ENCODE measurements at regions not wholly inside any gene's neighbourhood (a gene's known extent, or its start where the extent isn't known, plus 50 kb on each side); places are given as distances from the start of the nearest gene placed in this dataset.

GRCh38 chr21:35144978-35145377, 95.9 kb upstream of the RUNX1 start:
- no peak for DNase-seq (ENCODE audit: low read depth, low spot score)

DNA sequence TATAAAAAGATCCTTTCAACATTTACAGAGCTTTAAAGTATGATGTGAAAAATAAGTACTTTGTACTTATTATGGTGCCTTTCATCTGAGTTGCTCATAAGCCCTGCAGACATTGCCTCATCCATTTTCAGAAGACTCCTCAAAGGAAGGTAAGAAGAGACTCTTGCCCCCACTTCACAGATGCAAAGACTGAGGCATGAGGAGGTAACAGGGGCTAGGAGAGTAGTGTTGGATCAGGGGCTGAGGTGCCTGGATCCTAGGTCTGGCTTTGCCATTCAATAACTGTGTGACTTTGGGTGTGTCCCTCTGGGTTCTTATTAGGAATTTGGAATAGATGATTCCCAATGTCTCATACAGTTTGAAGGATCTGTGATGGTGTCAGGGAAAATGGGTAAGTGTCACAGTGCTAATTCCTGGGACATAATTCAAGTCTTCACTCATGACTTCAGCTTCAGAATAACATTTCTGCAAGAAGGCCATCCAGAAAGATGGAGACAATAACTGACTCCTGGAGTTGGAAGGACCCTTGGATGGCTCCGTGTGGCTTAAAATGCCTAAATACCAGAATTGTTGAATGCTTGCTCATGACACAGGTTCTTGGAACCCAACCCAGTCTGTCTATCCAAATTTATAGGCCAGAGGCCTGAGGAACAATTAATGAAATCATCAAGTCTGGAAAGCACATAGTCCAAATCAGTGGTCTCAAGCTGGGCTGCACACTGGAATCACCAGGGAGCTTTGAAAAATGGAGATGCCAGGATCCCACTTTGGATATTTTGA, 93.1 kb upstream of the RUNX1 start:
- no peak for DNase-seq (ENCODE audit: low read depth, low spot score)

GRCh38 chr21:35139382-35139715, 90.2 kb upstream of the RUNX1 start:
- DNase-seq (ENCODE audit: low read depth, low spot score): no peak

DNA sequence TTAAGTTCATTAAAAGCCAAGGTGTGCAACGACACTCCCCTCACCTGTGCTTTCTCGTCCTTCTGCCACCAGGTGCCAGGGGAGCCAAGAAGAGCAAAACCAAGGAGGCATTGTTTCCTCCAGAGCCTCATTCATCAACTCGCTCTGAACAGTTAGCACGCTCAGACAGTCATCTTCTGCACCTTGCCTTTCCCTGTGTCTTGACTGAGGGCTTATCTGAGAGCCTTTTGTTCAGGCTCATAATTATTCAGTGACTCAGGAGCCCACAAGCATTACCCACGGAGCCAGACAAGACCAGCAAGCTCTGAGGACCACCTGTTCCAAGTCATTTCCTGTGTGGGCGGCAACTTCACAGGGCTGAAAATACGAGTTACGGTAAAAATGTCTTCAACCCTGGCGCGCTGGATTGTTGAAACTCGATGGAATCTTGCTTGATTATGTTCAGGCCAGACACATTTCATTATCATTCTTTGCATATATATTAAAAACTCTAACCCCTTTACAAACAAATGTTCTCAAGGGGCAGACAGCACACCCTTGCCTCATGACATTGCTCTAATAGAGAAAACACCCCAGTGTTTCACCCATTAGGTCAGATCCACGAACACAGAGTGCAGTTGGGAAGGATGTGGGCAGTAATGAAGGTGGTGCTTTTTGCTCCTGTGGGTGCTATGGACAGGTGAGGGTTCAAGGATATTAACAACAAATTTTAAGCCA, 89.7 kb upstream of the RUNX1 start:
- peak; percentile 68 for DNase-seq (ENCODE audit: low read depth, low spot score)

DNA sequence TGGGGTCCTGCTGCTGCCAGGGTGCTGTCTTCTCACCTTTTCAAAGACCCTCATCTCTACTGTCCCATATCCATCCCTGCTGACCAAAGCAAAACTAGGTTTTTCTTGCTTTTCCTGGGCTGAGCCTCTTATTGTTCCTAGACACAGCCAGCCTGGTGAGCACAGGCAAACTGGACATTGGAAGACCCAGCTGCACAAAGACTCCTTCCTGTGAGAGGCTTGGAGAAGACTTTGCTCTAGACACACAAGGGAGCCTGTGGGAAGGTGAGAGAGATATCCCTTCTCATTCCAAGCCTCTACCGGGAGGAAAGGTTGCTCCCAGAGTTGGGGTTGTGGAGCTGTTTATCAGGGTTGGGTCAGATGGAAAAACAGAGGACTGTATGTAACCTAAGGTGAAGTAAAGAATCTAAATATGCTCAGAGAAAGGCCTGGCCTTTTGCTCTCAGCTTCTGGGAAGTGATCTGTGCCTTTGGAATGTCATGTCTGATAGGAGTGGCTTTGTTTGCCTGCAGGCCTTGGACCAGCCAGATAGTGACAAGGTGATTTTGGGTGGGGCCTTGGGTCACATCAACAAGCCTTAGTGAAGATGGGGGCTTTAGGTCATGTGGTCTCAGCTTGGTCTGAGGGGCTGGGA, 87.6 kb upstream of the RUNX1 start:
- no peak for DNase-seq (ENCODE audit: low read depth, low spot score)

GRCh38 chr21:35136106-35136505, 87.0 kb upstream of the RUNX1 start:
- DNase-seq (ENCODE audit: low read depth, low spot score): no peak

- no peak for DNase-seq (ENCODE audit: low read depth, low spot score)
Observed at GRCh38 chr21:35135481-35135880, 86.4 kb upstream of the RUNX1 start.

DNA sequence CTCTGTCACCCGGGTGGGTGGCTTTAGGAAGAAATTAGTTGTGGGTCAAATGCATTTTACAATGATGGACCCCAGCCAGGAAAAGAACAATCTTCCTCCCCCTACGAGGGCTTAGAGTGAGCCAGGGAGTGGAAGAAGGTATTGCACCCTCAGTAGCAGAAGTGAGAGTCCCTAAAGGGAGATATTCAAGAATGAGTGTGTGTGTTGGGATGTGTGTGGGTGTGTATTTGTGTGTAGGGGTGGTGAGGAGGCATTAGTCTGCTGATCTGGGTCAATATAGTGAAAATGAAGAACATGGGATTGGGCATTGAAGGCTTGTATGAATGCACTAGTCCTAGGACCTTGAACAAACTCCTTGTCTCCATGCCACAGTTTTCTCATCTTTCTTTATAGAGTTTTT, 85.2 kb upstream of the RUNX1 start:
- DNase-seq (ENCODE audit: low read depth, low spot score): no peak

DNA sequence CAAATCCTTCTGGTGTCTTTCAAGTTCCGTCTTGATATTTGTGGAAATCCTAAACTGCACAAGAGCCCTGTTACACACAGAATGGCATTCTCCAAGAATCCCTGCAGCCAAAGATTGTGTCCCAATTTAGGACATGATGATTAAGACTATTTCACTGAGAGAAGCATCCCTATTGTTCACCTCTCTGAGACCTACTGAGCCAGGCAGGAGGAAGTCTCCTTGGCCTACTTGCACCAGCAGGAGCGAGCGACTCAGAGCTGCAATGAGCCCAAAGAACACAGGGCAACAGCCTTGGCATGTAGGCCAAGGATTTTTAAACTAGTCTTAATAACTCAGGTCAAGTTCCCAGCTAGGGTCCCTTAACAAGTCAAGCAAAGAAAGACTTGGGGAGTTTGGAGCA, 79.4 kb upstream of the RUNX1 start:
- no peak for DNase-seq (ENCODE audit: low read depth, low spot score)

DNA sequence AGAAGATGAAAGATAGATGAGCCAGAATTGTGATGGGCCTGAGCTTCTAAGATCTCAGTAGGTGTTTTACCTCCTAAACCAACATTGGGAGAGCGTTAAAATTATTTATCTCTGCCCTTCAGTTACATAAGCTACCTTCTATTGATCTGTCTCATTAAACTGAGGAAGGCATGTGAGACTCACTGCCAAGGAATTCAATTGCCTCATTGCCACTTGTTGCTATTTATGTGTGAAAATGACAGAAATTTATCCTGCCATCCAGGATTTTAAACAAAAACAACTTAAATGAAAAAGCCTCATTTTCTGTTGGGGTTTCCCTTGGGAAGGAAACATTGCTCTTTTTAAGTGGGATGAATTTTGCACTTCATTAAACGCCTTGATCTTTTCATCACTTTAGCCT, 78.7 kb upstream of the RUNX1 start:
- DNase-seq (ENCODE audit: low read depth, low spot score): no peak

DNA sequence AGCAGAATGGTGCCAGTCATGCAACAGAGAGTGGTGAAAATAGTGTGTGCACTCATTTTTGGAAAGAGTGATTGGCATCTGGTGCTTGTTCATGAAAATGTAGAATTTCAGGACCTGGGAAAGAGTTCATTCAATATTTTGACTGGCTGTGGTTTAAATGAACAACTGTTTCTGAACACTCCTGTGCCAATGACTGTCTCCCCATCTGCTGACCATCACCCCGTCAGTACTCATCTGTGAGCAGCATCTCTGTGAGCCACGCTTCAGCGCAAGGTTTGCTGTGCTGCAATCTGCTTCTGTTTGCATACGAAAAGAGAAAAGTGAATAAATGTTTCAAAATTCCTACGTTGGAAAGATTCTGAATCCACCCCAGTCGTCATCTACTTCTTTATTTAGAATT, 77.9 kb upstream of the RUNX1 start:
- DNase-seq (ENCODE audit: low read depth, low spot score): no peak

- no peak for DNase-seq (ENCODE audit: low read depth, low spot score)
Observed at GRCh38 chr21:35120631-35121180, 71.6 kb upstream of the RUNX1 start.

GRCh38 chr21:35119501-35120047, 70.5 kb upstream of the RUNX1 start:
- no peak for DNase-seq (ENCODE audit: low read depth, low spot score)

DNA sequence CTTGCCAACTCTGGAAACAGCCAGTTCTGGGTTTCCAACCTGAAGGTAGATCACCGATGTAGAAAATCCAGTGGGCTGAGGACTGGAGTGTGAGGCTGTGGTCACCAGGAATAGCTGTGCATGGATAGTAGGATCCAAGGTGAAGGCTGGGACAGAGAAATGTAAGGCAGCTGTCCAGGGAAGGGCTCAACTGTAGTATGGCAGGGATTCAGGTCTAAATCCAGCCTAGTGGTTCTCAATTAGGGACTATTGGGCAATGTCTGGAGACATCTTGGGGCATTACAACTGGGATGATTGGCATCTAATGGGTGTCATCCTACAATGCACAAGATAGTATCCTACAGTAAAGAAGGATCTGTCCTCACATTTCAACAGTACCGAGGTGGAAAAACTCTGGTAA, 67.7 kb upstream of the RUNX1 start:
- DNase-seq (ENCODE audit: low read depth, low spot score): no peak

GRCh38 chr21:35113064-35113463, 64.0 kb upstream of the RUNX1 start:
- DNase-seq (ENCODE audit: low read depth, low spot score): no peak

- no peak for DNase-seq (ENCODE audit: low read depth, low spot score)
Observed at GRCh38 chr21:35111321-35111930, 62.3 kb upstream of the RUNX1 start.

- no peak for DNase-seq (ENCODE audit: low read depth, low spot score)
Observed at GRCh38 chr21:35108887-35109286, 59.8 kb upstream of the RUNX1 start.

- DNase-seq (ENCODE audit: low read depth, low spot score): no peak
Observed at GRCh38 chr21:35107520-35107919, 58.4 kb upstream of the RUNX1 start.

DNA sequence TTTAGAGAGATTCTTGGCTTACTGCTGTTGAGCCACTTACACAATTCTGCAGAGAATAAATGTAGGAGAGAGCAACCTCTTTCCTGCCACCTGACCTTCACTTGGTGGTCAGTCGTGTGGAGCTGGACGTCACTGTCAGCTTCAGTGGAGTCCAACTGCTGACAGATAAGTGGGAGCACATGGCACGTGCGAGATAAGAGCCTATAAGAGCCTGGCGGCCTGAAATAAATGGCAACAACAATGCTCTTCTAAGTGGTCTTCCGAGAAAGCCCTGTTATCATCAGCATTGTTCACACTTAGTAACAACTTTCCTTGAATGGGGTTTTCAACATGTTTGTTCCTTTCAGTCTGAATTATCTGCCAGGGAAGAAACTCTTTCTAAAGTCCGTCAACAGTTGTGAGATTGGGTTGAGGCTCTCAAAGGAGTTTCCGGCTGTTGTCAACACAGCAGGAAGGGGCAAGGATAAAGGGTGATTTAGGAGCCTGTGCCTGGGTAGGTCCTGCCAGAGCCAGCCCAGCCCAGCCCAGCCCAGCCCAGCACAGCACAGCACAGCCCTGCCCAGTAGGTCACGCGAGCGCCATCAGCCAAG, 57.2 kb upstream of the RUNX1 start:
- no peak for DNase-seq (ENCODE audit: low read depth, low spot score)

GRCh38 chr21:35102488-35103371, 53.6 kb upstream of the RUNX1 start:
- peak; percentile 1 for DNase-seq (ENCODE audit: low read depth, low spot score)
